GM12878 (cell line): ENCODE measurements at regions not wholly inside any gene's neighbourhood (a gene's known extent, or its start where the extent isn't known, plus 50 kb on each side); places are given as distances from the start of the nearest gene placed in this dataset.

Experiments
- ATAC-seq: fragments of 200-7000 bp; cut with Tn5 transposase; 3 replicates; pipeline ENCODE4 v1.9.1; 2020; ENCODE audit warnings: mild to moderate bottlenecking, moderate library complexity
- BruUV-seq: library from RNA; stranded (reverse); fragments of 400-500 nt; replicated peaks from 2 replicates; lab custom pipeline; 2021; lab: Mats Ljungman, UMichigan
- CTCF ChIA-PET: fragments of 300-600 bp; sonication (Branson Sonifier 250); formaldehyde crosslinking; extraction: SDS; loops from one replicate; lab custom pipeline; 2021; ENCODE audit warnings: inconsistent platforms; lab: Yijun Ruan, JAX
- POLR2A ChIA-PET: fragments of 350-600 bp; formaldehyde crosslinking; extraction: SDS; loops from one replicate; lab custom pipeline; 2021; ENCODE audit warnings: inconsistent platforms; lab: Charles Lee
- RAD21 ChIA-PET: fragments of 300-600 bp; sonication (Branson Sonifier 250); formaldehyde crosslinking; loops from one replicate; lab custom pipeline; 2023; ENCODE audit warnings: antibody characterized with exemption; ENCODE audit not compliant: unreplicated experiment; lab: Charles Lee
- SMC1A ChIA-PET: fragments of 300-600 bp; sonication (Branson Sonifier 250); formaldehyde crosslinking; loops from one replicate; lab custom pipeline; 2023; ENCODE audit not compliant: unreplicated experiment, uncharacterized antibody; lab: Charles Lee
- DNase-seq: peaks from one replicate; pipeline ENCODE4 v3.0.0-alpha.2; 2011; ENCODE audit warnings: low read depth, low spot score
- FAIRE-seq: peaks from 3 replicates; lab custom pipeline; 2011; peaks lifted over from hg19 to GRCh38; lab: Jason Lieb, UNC
- H2AFZ ChIP-seq: 2 replicates; pipeline ENCODE4 v1.6.0; 2011; ENCODE audit warnings: low read depth, low read length, control low read depth; ENCODE audit not compliant: control insufficient read depth
- H3K27ac ChIP-seq: 2 replicates; pipeline ENCODE4 v1.5.1; 2011; ENCODE audit warnings: control low read depth; ENCODE audit not compliant: control insufficient read depth, insufficient read depth
- H3K27me3 ChIP-seq, 2 experiments: replicated peaks in 1 of 2; 2 replicates each; pipeline versions ENCODE4 v1.6.0 to v1.6.1; 2011; ENCODE audit warnings: low read length in 1 of 2; ENCODE audit not compliant: control insufficient read depth in 2 of 2, insufficient read depth in 2 of 2
- H3K36me3 ChIP-seq, 2 experiments: 2 replicates each; pipeline ENCODE4 v1.5.1; 2011; ENCODE audit warnings: low read length in 1 of 2; ENCODE audit not compliant: control insufficient read depth in 2 of 2, insufficient read depth in 2 of 2
- H3K4me1 ChIP-seq: 2 replicates; pipeline ENCODE4 v1.6.1; 2011; ENCODE audit warnings: mild to moderate bottlenecking, low read length, moderate library complexity, mixed read lengths; ENCODE audit not compliant: control insufficient read depth, insufficient read depth
- H3K4me2 ChIP-seq: 2 replicates; pipeline ENCODE4 v1.6.0; 2011; ENCODE audit warnings: control low read depth; ENCODE audit not compliant: control insufficient read depth, insufficient read depth
- H3K4me3 ChIP-seq: fragments of 200-600 bp; sonication (generic); 2 replicates; pipeline ENCODE4 v1.5.1; 2016
- H3K79me2 ChIP-seq: 2 replicates; pipeline ENCODE4 v1.6.0; 2011; ENCODE audit warnings: low read length; ENCODE audit not compliant: control insufficient read depth, insufficient read depth
- H3K9ac ChIP-seq: 2 replicates; pipeline ENCODE4 v1.8.0; 2011; ENCODE audit warnings: low read length, control low read depth, mixed read lengths; ENCODE audit not compliant: control insufficient read depth, insufficient read depth
- H3K9me3 ChIP-seq: replicated peaks from 3 replicates; pipeline ENCODE4 v1.5.1; 2011; ENCODE audit warnings: mild to moderate bottlenecking, low read length; ENCODE audit not compliant: control insufficient read depth, insufficient read depth
- H4K20me1 ChIP-seq: 2 replicates; pipeline ENCODE4 v1.6.0; 2011; ENCODE audit not compliant: control insufficient read depth, insufficient read depth
- CBFB ChIP-seq: IDR thresholded peaks from 2 replicates; pipeline ENCODE4 v1.6.1; 2016; ENCODE audit warnings: antibody characterized with exemption, low read depth
- CEBPB ChIP-seq, 2 experiments: fragments of 150-350 bp in 1 of 2; IDR thresholded peaks; 2 replicates each; pipeline ENCODE4 v1.6.1; 2012 to 2014; ENCODE audit warnings: low read depth in 2 of 2, low read length in 2 of 2, borderline replicate concordance in 1 of 2, inconsistent platforms in 1 of 2
- CHD2 ChIP-seq: IDR thresholded peaks from 2 replicates; pipeline ENCODE4 v1.6.1; 2011; ENCODE audit warnings: low read depth, low read length, improper control_type of control experiment, borderline replicate concordance
- GABPA ChIP-seq: IDR thresholded peaks from 2 replicates; pipeline ENCODE4 v1.6.1; 2014; ENCODE audit warnings: antibody characterized with exemption, low read depth, mild to moderate bottlenecking, inconsistent platforms
- HDGF ChIP-seq: fragments of 450-650 bp; IDR thresholded peaks from 2 replicates; pipeline ENCODE4 v1.6.1; 2016; ENCODE audit warnings: antibody characterized with exemption
- IKZF2 ChIP-seq, 2 experiments: fragments of 450-650 bp; IDR thresholded peaks; 2 replicates each; pipeline ENCODE4 v1.6.1; 2017; ENCODE audit warnings: mild to moderate bottlenecking in 2 of 2, moderate library complexity in 2 of 2
- MTA3 ChIP-seq: IDR thresholded peaks from 2 replicates; pipeline ENCODE4 v1.6.1; 2012; ENCODE audit warnings: low read length, inconsistent platforms, borderline replicate concordance
- MXI1 ChIP-seq: fragments of 150-350 bp; IDR thresholded peaks from 2 replicates; pipeline ENCODE4 v1.6.1; 2011; ENCODE audit warnings: low read depth, mild to moderate bottlenecking, inconsistent platforms, low read length, improper control_type of control experiment
- MYC ChIP-seq: IDR thresholded peaks from 2 replicates; pipeline ENCODE4 v1.6.1; 2011; ENCODE audit warnings: mild to moderate bottlenecking, low read length, moderate library complexity, inconsistent platforms; ENCODE audit not compliant: insufficient read depth, insufficient replicate concordance, insufficient read length, severe bottlenecking
- NFIC ChIP-seq: IDR thresholded peaks from 2 replicates; pipeline ENCODE4 v1.6.1; 2012; ENCODE audit warnings: low read depth, mild to moderate bottlenecking, inconsistent platforms, low read length, moderate library complexity
- NFXL1 ChIP-seq: fragments of 450-650 bp; IDR thresholded peaks from 2 replicates; pipeline ENCODE4 v1.6.1; 2017; ENCODE audit warnings: antibody characterized with exemption, mild to moderate bottlenecking, borderline replicate concordance
- NR2F1 ChIP-seq: fragments of 450-650 bp; conservative IDR thresholded peaks from 2 replicates; pipeline ENCODE4 v1.6.1; 2017; ENCODE audit warnings: mild to moderate bottlenecking
- PAX5 ChIP-seq: IDR thresholded peaks from 2 replicates; pipeline ENCODE4 v1.6.1; 2011; ENCODE audit warnings: low read depth, low read length, borderline replicate concordance
- RCOR1 ChIP-seq: conservative IDR thresholded peaks from 2 replicates; pipeline ENCODE4 v1.6.1; 2012; ENCODE audit warnings: low read depth, low read length, improper control_type of control experiment
- SREBF1 ChIP-seq: IDR thresholded peaks from 2 replicates; pipeline ENCODE4 v1.6.1; 2012; ENCODE audit warnings: mild to moderate bottlenecking, low read length
- SUZ12 ChIP-seq: fragments of 200-600 bp; sonication (generic); IDR thresholded peaks from one replicate; pipeline ENCODE4 v1.6.1; 2018; ENCODE audit warnings: antibody characterized with exemption, mild to moderate bottlenecking; ENCODE audit not compliant: unreplicated experiment
- TCF12 ChIP-seq: IDR thresholded peaks from 2 replicates; pipeline ENCODE4 v1.6.1; 2011; ENCODE audit warnings: low read depth, mild to moderate bottlenecking, low read length
- YY1 ChIP-seq: IDR thresholded peaks from 2 replicates; pipeline ENCODE4 v1.6.1; 2011; ENCODE audit warnings: low read depth, mild to moderate bottlenecking, low read length
- ZNF217 ChIP-seq: fragments of 450-650 bp; IDR thresholded peaks from 2 replicates; pipeline ENCODE4 v1.6.1; 2017; ENCODE audit warnings: antibody characterized with exemption, mild to moderate bottlenecking
- ZNF384 ChIP-seq: IDR thresholded peaks from 2 replicates; pipeline ENCODE4 v1.6.1; 2012; ENCODE audit warnings: low read depth, mild to moderate bottlenecking, low read length, improper control_type of control experiment, borderline replicate concordance
- WGBS: methylation state at CpG from one replicate; pipeline ENCODE4 v1.1.6; 2016; ENCODE audit warnings: low lambda C conversion rate; ENCODE audit not compliant: insufficient replicate concordance, insufficient coverage; ENCODE audit errors: missing lambda C conversion rate; 5-methylcytosine and 5-hydroxymethylcytosine counted together
- in situ Hi-C: fragments of 300-500 bp; cut with MboI; formaldehyde crosslinking; loops from 9 replicates; pipeline ENCODE4 v1.14.3; 2018; ENCODE audit warnings: mixed read lengths
- intact Hi-C: fragments of 100-400 bp; cut with micrococcal nuclease; formaldehyde crosslinking; loops from one replicate; pipeline ENCODE4 v1.14.2; 2022; ENCODE audit not compliant: unreplicated experiment
- TF ChIP-seq, protein P1 (sequence below): IDR thresholded peaks from 2 replicates; pipeline ENCODE4 v1.6.1; 2011; ENCODE audit warnings: low read depth, low read length, improper control_type of control experiment, borderline replicate concordance

DNA sequence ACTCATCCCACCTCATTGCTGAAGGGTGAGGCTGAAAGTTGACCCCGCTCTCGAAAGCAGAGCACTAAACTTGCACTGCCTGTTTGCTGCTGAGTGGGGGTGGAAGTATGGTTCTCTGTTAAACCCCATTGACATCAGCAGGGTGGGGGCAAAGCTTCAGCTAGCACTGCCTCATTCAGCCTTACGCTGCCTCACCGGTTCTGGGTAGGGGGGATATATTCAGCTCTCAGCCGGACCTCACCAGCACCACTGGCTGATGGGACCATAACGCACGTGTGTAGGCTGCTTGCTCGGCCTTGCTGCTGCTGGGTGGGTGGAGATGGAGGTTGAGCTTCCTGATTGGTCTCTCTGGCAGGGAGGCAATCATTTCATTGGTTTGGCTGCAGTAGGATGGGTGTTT lies 265.7 kb upstream of the RTL1 start:
- Histone ChIP-seq H3K79me2 (no peaks in the 10 kb centered on the region), H3K9ac (no peak overlapping the region), H2AFZ (no peak overlapping the region), H3K36me3 (no peaks in the 10 kb centered on the region), H3K27me3 (no peaks in the 10 kb centered on the region), H3K4me2 (no peak overlapping the region), H4K20me1 (no peaks in the 10 kb centered on the region), H3K9me3 (no peaks in the 10 kb centered on the region; the same call in 2 of the 3 replicates), H3K27ac (no peak overlapping the region), H3K4me3 (no peak overlapping the region), H3K4me1 (no peaks in the 10 kb centered on the region)
- in situ Hi-C loops, result no loop called here
- intact Hi-C loops, result no loop called here
- DNase-seq (no peak), ATAC-seq (no peak), FAIRE-seq (no peak)
- BruUV-seq, result no TSS peak
- SMC1A ChIA-PET, result no interaction called here
- POLR2A ChIA-PET, result no interaction called here
- RAD21 ChIA-PET, result no interaction called here
- CTCF ChIA-PET, result interaction anchor here (1.2 kb wide), 1 partner anchor 10 kb away, joined by 3 read pairs; no protein-coding TSS in a partner anchor
- no peak for TF ChIP-seq ZNF217
- TF ChIP-seq RCOR1, result no peak
- no peak for TF ChIP-seq IKZF2 (IDR thresholded peaks at IDR 0.05)
- no peak for TF ChIP-seq PAX5
- no peak for TF ChIP-seq CEBPB (IDR thresholded peaks at IDR 0.05; ENCODE audit: borderline replicate concordance in 1 of 2, low read depth in 2 of 2, low read length in 2 of 2)
- TF ChIP-seq TCF12, result no peak
- TF ChIP-seq SUZ12, result no peak
- WGBS, result 35% methylated on average over 8 of the region's 8 CpGs

DNA sequence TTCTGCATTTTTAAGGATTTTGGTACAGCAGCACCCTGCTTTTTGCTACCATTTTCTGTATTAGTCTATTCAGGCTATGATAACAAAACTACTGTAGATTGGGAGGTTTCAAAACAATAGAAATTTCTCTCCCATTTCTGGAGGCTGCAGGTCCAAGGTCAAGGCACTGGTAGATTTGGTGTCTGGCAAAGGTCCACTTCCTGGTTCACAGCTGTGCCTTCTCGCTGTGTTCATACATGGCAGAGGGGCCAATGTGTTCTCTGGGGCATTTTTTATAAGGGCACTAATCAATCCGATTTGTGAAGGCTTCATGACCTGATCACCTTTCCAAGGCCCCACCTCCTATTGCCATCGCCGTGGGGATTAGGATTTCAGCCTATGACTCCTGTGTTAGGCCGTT lies 268.1 kb upstream of the RTL1 start:
- 42% methylated on average over 5 of the region's 5 CpGs for WGBS
- ChIA-PET CTCF (no interaction called here), POLR2A (no interaction called here)
- TF ChIP-seq MTA3, result no peak
- no peak for TF ChIP-seq MYC
- TF ChIP-seq CBFB, result no peak
- TF ChIP-seq YY1, result no peak
- no peak for TF ChIP-seq SREBF1
- no peak for TF ChIP-seq HDGF
- TF ChIP-seq MXI1, result no peak
- TF ChIP-seq GABPA, result no peak
- no peak for TF ChIP-seq ZNF384
- TF ChIP-seq NFXL1, result no peak
- TF ChIP-seq, protein P1, sequence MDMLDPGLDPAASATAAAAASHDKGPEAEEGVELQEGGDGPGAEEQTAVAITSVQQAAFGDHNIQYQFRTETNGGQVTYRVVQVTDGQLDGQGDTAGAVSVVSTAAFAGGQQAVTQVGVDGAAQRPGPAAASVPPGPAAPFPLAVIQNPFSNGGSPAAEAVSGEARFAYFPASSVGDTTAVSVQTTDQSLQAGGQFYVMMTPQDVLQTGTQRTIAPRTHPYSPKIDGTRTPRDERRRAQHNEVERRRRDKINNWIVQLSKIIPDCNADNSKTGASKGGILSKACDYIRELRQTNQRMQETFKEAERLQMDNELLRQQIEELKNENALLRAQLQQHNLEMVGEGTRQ, result no peak
- no peak for TF ChIP-seq CHD2
- no peak for TF ChIP-seq PAX5
- no peak for TF ChIP-seq NFIC
- no peak for TF ChIP-seq NR2F1

More for the DNA sequence above, 268.1 kb upstream of the RTL1 start:
- Histone ChIP-seq H3K4me2 (no peak overlapping the region), H3K27ac (no peak overlapping the region), H2AFZ (no peak overlapping the region), H3K27me3 (no peaks in the 10 kb centered on the region), H3K9ac (no peak overlapping the region), H4K20me1 (no peaks in the 10 kb centered on the region), H3K79me2 (no peaks in the 10 kb centered on the region), H3K36me3 (no peaks in the 10 kb centered on the region), H3K4me3 (no peak overlapping the region), H3K4me1 (no peaks in the 10 kb centered on the region), H3K9me3 (no peaks in the 10 kb centered on the region; the same call in 2 of the 3 replicates)
- RAD21 ChIA-PET, result no interaction called here
- intact Hi-C loops (no loop called here), in situ Hi-C loops (no loop called here)
- FAIRE-seq (no peak), ATAC-seq (no peak), DNase-seq (no peak)
- BruUV-seq, result no TSS peak
- SMC1A ChIA-PET, result no interaction called here
